NAMALWA (cell line): ENCODE measurements at regions not wholly inside any gene's neighbourhood (a gene's known extent, or its start where the extent isn't known, plus 50 kb on each side); places are given as distances from the start of the nearest gene placed in this dataset.
"Not testable (repeated sequence)": the region's sequence is repeated elsewhere in the genome, so short reads cannot be mapped to it uniquely, and the experiment has no call there.

Experiments
- DNase-seq: peaks from one replicate; pipeline ENCODE4 v3.0.0-alpha.2; 2015; ENCODE audit warnings: low spot score

DNA sequence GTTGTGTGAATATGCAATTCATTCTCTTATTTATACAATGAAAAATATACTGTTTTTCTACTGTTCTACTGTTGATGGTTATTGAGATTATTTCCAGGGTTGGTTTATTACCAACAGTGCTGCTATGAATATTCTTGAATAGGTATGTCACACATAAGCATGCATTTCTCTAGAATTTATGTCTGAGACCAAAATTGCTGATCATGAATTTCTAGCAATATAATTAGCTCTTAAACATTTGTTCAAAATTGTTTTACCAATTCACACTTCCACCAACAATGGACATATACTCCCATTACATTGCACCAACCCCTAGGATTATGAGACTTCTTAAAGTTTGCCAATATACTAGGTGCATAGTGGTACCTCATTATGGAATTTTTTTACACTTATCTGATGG lies 164.1 kb upstream of the KCNQ5 start:
- DNase-seq: no peak

DNA sequence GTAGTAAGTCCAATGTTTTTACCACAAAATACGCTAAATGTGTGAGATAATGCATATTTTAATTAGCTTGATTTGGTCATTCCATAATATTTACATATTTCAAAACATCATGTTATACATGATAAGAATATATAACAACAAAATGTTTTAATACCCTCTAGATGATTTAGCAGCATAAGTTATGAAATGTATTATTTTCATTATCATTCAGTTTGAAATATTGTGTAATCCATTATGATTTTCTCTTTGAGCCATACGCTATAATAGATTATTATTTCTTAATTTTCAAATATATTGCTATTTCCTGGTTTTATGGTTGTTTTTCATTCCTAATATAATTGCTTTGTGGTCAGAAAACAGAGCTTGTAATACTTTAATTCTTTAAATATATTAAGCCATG lies 163.3 kb upstream of the KCNQ5 start:
- no peak for DNase-seq

DNA sequence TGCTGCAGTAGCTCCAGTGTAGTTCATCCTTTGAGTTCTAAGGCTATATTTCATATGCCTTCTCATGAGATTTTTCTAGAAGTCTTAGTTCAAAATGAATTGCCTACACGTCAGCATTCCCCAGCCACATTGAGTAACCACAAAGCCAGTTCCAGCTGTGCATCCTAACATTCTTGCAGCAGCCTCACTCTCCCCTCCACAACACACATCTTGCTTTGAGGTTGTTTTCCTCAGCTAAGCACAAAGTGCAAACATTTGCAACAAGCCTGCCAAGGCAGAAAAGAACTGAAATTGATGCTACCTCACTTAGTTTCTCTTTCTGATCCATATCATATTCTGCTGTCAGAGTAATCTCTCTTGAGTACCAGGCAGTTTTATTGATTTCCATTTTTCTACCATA lies 160.7 kb upstream of the KCNQ5 start:
- no peak for DNase-seq

DNA sequence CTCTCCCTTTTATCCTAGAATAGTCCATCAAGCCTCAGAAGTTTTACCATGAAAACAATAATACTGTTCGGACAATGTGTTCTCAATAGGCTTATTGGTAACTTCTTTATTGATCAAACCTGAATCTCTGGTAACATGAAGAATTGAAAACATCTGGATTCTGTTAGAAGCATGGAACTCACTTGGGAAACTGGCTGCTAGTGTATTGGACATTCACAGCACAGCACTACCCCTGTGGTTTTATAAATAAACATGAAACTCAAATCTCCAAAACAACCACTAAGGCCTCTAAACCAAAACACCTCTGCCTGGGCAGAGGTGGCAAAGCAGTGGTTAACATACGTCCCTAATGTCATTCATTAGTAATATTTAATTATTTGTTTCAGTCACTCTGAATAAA lies 157.6 kb upstream of the KCNQ5 start:
- no peak for DNase-seq

DNA sequence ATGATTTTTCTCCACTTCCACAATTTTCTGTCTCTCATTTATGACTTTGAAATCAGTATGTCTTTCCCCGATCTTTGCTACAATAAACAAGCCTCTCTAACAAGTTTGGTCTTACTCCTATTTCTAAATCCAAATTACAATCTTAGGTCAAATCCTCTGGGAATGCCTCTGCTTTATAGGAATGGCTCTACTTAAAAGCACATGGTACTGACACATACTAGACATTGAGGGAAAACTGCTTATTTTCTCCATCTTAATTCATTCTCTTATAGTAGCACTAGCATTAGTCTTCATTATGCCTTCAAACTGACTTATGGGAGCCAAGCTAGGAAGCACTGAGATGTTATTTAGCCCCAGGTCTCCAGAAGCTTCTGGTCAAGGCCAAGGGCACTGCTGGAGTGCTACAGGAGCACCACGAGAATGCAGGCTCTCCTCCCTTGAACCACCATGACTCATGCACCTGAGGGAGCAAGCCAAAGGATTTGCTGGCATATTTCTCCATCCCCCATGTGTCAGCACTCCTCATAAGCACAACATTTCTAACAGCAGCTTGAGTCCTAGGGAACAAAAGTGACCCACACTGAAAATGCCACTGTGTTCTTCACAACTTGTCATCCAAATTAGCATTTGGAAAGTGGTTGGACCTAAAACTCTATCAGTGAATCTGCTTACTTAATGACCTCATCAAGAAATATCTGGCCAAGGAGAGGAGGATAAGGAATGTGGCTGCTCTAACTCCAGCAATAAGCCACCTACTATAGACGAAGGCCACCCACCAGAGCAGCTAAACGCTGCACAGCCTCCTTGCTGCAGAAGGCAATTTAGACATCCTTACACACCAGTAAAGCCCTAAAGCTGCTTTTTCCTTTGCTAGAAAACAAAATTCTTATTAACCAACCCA lies 156.8 kb upstream of the KCNQ5 start:
- no peak for DNase-seq

DNA sequence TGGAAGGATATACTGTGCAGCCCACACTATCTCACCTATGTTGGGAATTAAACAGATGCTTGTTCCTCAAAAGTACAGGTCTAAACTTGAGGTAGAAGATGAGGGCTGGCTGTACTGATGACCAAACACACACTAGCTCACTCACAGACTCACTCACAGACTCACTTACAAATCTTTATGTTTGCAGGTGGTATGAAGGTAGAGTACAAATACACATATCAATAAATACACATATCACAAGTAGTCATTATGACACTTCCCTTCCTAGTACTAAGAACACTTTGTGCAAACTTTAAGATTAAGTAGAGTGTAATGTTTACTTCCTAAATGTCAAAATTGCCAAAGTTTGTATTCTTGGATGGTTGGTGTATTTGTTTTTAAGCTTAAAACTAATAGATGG lies 155.4 kb upstream of the KCNQ5 start:
- no peak for DNase-seq

DNA sequence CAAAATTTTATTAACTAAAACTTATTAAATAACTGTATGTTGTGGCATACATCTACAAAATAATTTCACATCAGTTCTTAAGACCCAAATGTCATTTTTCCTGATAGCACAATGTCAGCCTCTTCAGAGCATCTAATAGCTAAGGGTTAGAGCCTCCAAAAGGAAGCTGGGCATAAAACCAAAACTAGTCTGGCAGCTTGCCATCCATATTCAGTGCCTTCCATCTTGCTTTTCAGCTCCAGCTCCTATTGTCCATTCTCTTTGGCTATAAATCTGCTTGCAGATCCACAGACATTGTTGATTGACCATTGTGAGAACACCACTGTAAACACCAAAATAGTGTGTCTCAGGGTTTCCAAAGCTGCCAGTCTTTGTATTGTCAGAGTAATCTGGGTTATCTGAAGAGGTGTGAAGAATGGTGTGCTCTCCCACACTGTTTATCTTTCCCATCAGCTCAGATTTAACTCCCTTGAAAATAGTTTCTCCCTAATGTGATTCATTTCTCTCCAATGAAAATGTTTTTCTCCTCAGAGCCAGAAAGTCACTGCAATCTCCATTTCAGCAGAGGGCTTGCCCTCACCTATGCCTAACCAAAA lies 154.8 kb upstream of the KCNQ5 start:
- no peak for DNase-seq

DNA sequence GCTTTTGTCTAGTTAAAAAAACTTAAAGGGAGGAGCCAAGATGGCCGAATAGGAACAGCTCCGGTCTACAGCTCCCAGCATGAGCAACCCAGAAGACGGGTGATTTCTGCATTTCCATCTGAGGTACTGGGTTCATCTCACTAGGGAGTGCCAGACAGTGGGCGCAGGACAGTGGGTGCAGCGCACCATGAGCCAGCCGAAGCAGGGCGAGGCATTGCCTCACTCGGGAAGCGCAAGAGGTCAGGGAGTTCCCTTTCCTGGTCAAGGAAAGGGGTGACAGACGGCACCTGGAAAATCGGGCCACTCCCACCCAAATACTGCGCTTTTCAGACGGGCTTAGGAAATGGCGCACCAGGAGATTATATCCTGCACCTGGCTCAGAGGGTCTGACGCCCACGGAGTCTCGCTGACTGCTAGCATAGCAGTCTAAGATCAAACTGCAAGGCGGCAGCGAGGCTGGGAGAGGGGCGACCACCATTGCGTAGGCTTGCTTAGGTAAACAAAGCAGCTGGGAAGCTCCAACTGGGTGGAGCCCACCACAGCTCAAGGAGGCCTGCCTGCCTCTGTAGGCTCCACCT lies 152.4 kb upstream of the KCNQ5 start:
- DNase-seq: not testable (repeated sequence)

DNA sequence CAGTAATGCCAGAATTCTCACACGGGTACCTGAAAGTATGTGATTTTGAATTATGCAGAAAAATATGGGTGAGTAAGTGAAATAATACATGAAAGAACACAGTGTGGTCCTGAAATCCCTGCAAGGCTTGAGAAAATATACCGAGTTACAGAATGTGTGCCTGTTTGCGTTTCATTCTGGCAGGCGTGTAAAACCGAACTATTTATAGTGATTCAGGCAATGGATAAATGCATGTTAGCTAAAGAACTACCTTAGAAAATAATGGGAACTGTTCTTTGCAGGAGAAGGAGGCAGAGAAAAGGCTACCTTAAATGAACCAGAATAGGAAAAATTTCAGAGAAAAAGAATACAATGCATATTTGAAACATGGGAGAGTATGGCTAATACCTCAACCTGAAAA lies 145.8 kb upstream of the KCNQ5 start:
- no peak for DNase-seq

DNA sequence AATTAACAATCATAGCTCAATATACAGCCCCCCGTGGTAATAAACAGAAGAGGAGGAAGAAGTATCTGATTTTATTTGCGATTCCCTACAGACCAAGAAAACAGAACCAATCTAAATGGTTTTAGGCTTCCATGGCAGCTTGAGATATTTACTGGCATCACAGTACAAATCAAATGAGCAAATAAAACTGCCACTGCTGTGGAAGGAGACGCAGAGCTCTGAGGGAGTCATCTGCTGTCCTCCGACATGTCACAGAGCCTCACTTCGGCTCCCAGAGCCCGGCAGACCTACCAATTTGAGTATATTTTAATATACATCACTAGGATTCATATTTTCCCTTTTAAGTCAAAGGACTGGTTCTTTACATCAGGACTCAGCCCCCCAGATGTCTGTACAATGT lies 145.2 kb upstream of the KCNQ5 start:
- no peak for DNase-seq

DNA sequence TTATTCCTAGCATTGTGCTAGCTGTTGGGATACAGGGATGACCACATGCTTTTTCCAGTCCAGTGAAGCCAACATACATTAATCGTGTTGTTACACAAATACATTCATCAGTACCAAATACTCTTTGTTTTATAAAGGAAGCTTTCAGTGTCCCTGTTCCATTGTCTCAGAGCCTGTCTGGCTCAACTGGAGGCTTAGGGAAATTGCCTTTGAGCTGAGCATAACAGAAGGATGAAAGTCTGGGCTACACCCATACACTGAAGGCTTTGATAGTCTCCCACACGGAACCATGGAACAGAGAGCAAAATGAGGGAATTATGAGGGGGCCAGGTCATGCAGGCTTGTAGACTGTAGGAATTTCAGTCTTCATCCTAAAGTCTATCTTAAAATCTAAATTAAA lies 126.4 kb upstream of the KCNQ5 start:
- no peak for DNase-seq

DNA sequence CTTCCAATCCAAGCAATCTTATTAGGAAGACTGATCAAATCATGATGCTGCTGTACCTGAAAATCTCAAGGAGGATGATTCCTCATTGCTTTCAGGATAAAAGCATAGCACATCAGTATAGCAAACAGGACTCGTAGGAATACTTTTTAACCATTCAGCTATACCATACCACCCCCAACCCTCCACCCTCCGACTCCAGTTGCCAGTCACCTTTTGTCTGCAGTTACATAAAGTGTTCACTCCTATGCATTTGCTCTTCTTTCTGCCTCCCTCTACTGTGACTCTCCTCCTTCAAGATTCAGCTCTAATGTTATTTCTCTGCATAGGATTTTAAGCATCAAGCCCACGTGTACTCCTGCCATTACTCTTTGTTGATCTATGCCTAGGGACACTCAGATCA lies 124.7 kb upstream of the KCNQ5 start:
- DNase-seq: no peak

DNA sequence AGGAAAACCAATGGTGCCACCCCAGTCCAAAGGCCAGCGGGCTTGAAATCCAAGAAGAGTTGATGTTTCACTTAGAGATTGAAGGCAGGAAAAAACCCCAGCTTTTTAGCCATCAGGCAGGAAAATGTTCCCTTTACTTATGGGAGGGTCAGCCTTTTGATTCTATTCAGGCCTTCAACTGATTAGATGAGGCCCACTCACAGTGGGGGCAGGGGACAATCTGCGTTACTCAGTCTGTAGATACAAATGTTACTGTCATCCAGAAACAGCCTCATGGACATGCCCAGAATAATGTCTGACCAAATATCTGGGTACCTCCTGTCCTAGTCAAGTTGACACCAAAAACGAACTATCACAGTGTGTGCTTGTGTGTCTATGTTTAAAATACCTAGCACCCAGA lies 121.2 kb upstream of the KCNQ5 start:
- DNase-seq: no peak

DNA sequence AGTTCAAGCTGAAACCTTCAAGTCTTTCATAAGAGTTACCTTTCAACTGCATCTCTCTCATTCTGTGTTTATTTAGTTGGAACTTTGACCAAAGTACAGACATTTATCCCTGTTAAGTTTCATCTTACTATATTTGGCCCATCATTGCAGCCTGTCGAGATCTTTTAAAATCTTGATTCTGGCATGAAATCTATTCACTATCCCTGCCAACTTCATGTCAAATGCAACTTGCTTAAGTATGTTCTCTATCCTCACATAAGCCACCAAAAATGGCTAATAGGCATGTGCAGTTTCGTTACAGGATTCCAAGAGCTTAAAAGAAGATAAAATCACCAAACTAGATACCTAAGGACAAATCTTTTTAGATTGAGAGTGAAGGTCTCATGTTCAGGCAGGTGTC lies 117.5 kb upstream of the KCNQ5 start:
- DNase-seq: no peak

DNA sequence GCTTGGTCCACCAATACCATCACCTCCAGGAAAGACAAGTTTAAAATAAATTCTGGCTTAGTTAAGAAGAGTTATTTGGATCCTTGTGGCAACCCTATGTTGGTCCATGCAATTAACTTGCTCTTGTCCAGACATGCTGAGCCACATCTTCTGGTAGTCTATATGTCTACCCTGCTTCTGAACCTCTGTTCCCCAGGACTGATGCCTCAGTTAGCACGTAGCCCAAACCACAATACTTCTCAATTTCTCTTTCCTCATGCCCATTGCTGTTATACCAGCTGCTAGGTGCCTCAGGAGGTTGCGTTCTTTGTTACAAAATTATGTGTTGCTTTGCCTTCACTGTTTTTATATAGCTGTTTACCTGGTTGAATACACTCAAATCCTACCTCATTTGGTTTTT lies 116.4 kb upstream of the KCNQ5 start:
- no peak for DNase-seq

DNA sequence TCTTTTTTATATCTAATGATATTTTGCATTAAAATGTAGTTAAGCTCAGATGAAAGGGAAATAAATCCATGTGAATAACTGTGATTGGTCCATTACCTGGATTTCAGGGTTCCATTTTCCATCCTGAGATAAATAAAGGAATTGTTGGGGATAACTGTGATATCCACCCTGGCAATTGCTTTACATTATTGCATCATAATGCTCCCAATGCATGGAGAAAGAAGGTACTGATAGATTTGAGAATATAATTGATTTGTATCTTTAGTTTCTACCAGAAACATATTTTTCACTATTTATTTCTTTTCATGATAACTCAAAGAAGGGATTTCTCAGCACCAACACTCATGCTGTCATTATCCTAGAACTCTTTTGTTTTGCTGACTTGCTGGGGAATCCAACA lies 102.0 kb upstream of the KCNQ5 start:
- no peak for DNase-seq

DNA sequence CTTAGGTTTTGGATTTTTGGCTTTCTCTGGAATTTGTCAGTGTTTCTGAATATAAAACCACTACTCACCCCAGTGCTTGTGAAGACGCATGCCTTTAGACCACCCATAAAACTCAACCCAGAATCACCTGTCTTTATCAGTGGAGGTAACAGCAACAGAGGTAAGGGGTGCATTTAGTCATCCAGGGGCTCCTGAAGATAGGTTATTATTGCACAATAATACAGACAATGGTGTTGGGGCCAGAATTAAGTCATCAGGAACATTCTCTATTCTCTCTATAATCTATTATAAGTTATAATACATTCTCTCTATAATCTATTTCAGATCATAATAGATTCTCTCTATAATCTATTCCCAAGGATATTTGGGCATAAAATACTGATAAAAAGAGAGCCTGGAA lies 100.2 kb upstream of the KCNQ5 start:
- DNase-seq: no peak

DNA sequence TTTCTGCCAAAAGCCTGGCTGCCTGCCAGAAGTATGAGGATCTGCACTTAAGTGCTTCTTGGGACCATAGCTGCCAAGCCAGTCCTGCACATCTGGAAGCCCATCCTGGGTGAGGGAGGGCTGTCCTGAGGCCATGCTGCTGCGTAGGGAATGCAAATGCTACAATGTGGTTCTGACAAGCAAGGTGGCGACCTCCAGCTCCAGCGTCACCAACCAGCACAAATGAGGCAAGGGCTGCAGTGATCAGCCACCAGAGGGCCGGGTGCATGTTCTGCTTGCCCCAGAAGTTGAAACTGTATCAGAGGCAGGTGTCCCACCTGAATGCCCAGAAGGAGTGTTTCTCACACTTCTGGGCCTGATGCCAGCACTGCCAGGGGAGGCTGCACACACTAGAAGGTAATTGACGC lies 99.1 kb upstream of the KCNQ5 start:
- DNase-seq: peak; percentile 56

DNA sequence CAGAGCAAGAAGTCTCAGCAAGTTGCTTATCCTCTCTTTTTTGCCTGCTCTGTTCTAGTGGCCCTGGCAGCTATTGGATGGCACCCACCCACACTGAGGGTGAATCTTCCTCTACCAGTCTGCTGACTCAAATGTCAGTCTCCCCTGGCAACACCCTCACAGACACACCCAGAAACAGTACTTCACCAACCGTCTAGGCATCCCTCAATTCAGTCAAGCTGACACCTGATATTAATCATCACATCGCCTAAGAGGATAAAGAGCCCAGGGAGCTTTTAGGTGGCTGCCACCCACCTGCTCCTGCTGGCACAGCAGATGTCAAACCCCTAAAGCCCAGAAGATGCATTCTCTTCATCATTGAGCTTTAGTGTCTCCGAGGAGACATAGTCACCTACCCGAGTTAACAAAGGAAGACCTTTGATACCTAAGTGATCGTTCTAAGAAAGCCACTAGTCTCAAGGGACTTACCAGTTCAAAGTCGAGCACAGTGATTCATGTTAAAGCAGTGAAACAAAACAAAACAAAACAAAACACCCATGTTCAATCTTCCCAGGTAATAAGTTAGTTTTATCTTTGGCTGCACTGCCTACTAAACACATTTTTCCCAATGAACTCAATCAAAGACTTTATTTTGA lies 97.7 kb upstream of the KCNQ5 start:
- DNase-seq: no peak

DNA sequence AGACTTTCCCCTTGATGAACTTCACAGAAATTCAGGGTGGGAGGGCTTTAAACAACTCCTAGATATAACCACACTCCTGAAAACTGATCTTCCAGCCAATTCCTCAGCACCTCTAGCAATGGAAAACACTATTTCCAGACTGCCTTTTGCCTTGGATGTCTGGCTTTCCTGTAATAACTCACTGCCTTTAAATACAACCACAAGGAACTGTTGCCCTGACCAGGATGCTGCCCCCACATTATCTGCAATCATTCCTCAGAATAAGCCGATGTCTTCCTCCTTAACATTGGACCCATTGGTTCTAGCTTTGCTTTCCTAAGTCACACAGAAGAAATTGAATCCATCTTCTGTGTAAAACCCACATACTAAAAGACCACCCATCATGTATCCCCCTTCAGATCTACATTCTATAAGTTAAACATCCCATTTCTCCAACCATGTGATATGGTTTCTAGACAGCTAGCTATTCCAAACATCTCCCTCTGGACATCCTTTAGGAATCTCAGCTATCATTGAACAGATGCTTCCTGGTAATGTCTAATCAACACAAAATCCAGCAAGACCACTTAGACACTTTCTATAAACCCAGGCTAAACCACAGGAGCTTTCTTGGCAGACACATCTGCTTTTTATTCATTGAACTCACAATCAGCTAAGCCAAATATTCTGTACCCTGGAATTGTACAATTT lies 95.9 kb upstream of the KCNQ5 start:
- DNase-seq: no peak

DNA sequence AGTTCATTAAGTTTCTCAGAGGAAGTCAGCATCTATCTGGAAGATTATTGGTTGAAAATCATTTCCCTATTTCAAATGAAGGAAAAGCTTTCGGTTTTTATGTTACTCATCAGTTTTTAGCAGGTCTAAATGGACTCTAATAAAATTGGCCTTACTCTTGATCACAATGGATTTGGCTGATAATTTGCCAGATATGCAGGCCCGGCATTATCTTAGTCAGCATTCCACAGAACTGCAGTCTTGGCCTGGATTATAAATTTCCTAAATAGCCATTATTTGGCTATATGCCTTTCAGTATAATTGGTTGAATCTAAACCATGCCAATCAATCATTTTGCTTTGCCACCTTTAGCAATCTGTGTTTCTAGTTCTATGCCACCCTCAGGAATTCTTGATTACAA lies 91.7 kb upstream of the KCNQ5 start:
- DNase-seq: no peak

DNA sequence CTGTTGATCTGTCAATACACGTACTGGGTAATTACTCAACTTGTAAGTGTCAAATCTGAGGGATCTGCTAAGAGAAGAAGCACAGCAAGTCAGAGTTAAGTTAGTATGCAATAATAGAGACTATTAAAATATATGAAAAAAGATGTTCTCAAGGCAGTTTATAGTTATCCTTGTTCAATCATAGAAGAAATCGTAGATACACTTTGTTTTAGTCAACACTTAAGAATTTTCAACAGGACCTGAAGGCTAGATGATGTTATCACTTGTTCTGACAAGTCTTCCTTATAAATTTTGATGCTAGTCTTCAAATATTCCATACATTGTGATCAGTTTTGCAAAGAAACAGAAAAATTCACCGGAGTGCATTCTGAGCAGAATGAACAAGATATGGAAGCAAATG lies 91.1 kb upstream of the KCNQ5 start:
- no peak for DNase-seq

DNA sequence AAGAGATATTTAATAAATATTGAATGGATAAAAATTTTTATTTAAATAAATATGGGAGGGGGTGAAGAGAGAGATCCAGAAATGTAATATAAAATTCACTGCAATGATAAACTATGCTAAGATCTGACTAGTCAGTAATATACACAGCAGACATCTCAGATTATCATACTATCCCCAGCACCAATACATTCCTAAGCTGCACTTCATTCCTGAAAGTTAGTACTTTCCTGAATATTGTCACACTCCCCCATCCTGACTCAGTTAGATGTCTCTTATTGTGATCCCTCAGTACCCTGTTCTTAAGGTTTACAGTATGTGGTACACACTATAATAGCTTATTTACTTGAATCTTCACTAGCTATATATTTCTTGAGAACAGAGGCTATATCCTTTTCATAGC lies 88.3 kb upstream of the KCNQ5 start:
- no peak for DNase-seq
